ENCODE measurements at regions not wholly inside any gene's neighbourhood (a gene's known extent, or its start where the extent isn't known, plus 50 kb on each side); places are given as distances from the start of the nearest gene placed in this dataset.

GRCh38 chr3:94420931-94421330 lies 358.1 kb downstream of the NSUN3 start (continued):
- TF ChIP-seq MLX (CRISPR knock-in tag; conservative IDR thresholded peaks at IDR 0.05) (no peak), E2F6 (IDR thresholded peaks at IDR 0.05; ENCODE audit: borderline replicate concordance in 1 of 2, extremely low read depth in 1 of 2, insufficient read depth in 1 of 2, insufficient read length in 1 of 2, low read depth in 1 of 2, low read length in 1 of 2, poor library complexity in 1 of 2, severe bottlenecking in 1 of 2) (no peak)

- BruUV-seq (replicated peaks) = no TSS peak
These were observed 360.7 kb downstream of the NSUN3 start for GRCh38 chr3:94423578-94423977.

More at GRCh38 chr3:94423578-94423977, 360.7 kb downstream of the NSUN3 start:
- Histone ChIP-seq H4K20me1 (replicated peaks; ENCODE audit: control insufficient read depth, insufficient read depth, low read length) (no peaks in the 10 kb centered on the region), H3K9ac (ENCODE audit: insufficient read depth in 1 of 2, low read depth in 2 of 2, low read length in 2 of 2) (no peak overlapping the region), H3K9me3 (replicated peaks; ENCODE audit: control insufficient read depth, insufficient read depth, low read depth, low read length) (no peaks in the 10 kb centered on the region), H2AFZ (ENCODE audit: low read depth, low read length) (no peak overlapping the region), H3K4me1 (replicated peaks in 1 of 2; ENCODE audit: control insufficient read depth in 2 of 2, insufficient read depth in 2 of 2, low read length in 2 of 2) (no peaks in the 10 kb centered on the region), H3K79me2 (ENCODE audit: control insufficient read depth, insufficient read depth, low read length) (no peaks in the 10 kb centered on the region), H3K27ac (ENCODE audit: extremely low read depth, low read depth, low read length) (no peak overlapping the region), H3K4me2 (ENCODE audit: insufficient read depth, low read length) (no peak overlapping the region), H3K27me3 (ENCODE audit: control insufficient read depth in 2 of 2, insufficient read depth in 2 of 2, low read length in 2 of 2) (no peaks in the 10 kb centered on the region), H3K9me1 (ENCODE audit: control insufficient read depth, insufficient read depth, low read length) (no peaks in the 10 kb centered on the region), H3K36me3 (ENCODE audit: control insufficient read depth, insufficient read depth, low read length) (no peaks in the 10 kb centered on the region), H3K4me3 (no peak overlapping the region)
- DNase-seq (ENCODE audit: extremely low read depth in 1 of 4, low spot score in 3 of 4) (no peak), ATAC-seq (no peak), FAIRE-seq (no peak)
- POLR2A ChIA-PET = no interaction called here
- no peak for TF ChIP-seq CREB3L1 (IDR thresholded peaks at IDR 0.05; ENCODE audit: borderline replicate concordance, low read depth)
- no peak for TF ChIP-seq U2AF2 (optimal IDR thresholded peaks at IDR 0.05; ENCODE audit: low read depth, low read length)
- TF ChIP-seq RCOR1 (IDR thresholded peaks at IDR 0.05; ENCODE audit: borderline replicate concordance in 1 of 2, low read depth in 2 of 2, low read length in 2 of 2) = no peak
- no peak for TF ChIP-seq PURB (CRISPR knock-in tag; IDR thresholded peaks at IDR 0.05; ENCODE audit: low read depth)
- no peak for TF ChIP-seq SRSF1 (IDR thresholded peaks at IDR 0.05; ENCODE audit: low read depth, low read length)
- no peak for TF ChIP-seq E2F1 (CRISPR knock-in tag; IDR thresholded peaks at IDR 0.05)
- TF ChIP-seq ZNF639 (CRISPR knock-in tag; conservative IDR thresholded peaks at IDR 0.05 in 1 of 2, IDR thresholded peaks at IDR 0.05 in 1 of 2) = no peak
- TF ChIP-seq FOXP1 (CRISPR knock-in tag; IDR thresholded peaks at IDR 0.05) = no peak
- in situ Hi-C loops (cut with MboI) (no loop called here), intact Hi-C loops (cut with micrococcal nuclease) (no loop called here)
- CTCF ChIA-PET (ENCODE audit: low intra/inter-chr PET ratio) = no interaction called here

All from K562 (cell line).